IPS DF 6.9 (cell line): ENCODE measurements at regions not wholly inside any gene's neighbourhood (a gene's known extent, or its start where the extent isn't known, plus 50 kb on each side); places are given as distances from the start of the nearest gene placed in this dataset.

Experiments
- DNase-seq: peaks from one replicate; pipeline ENCODE4 v3.0.0-alpha.2; 2013; ENCODE audit warnings: low read depth, low spot score
- H3K27ac ChIP-seq: one replicate; pipeline ENCODE4 v1.5.1; 2013; ENCODE audit warnings: low read length, control low read depth
- H3K27me3 ChIP-seq: 2 replicates; pipeline ENCODE4 v1.6.1; 2013; ENCODE audit warnings: mild to moderate bottlenecking, low read length; ENCODE audit not compliant: control insufficient read depth, insufficient read depth
- H3K36me3 ChIP-seq: 2 replicates; pipeline ENCODE4 v1.6.1; 2013; ENCODE audit warnings: low read length; ENCODE audit not compliant: control insufficient read depth, insufficient read depth
- H3K4me1 ChIP-seq: 2 replicates; pipeline ENCODE4 v1.6.1; 2013; ENCODE audit warnings: low read length; ENCODE audit not compliant: control insufficient read depth, insufficient read depth
- H3K4me3 ChIP-seq: 2 replicates; pipeline ENCODE4 v1.5.1; 2013; ENCODE audit warnings: mild to moderate bottlenecking, low read length
- H3K9me3 ChIP-seq: 2 replicates; pipeline ENCODE4 v1.6.1; 2013; ENCODE audit warnings: low read length, inconsistent platforms; ENCODE audit not compliant: control insufficient read depth, insufficient read depth
- WGBS: extraction: QIAGEN DNeasy Blood & Tissue Kit; methylation state at CpG from one replicate; pipeline ENCODE4 v1.1.7; 2013; ENCODE audit warnings: mixed read lengths, missing lambda C conversion rate; ENCODE audit not compliant: insufficient read length, insufficient coverage; 5-methylcytosine and 5-hydroxymethylcytosine counted together

- Histone ChIP-seq H3K4me1 (no peaks in the 10 kb centered on the region), H3K36me3 (no peaks in the 10 kb centered on the region), H3K27ac (no peak overlapping the region), H3K4me3 (no peak overlapping the region), H3K27me3 (no peaks in the 10 kb centered on the region), H3K9me3 (no peaks in the 10 kb centered on the region)
- no peak for DNase-seq
- WGBS, result no CpG with 5 or more reads among the region's 5 CpGs
These were observed 294.5 kb downstream of the RRAGC start for GRCh38 chr1:38565020-38565491.

DNA sequence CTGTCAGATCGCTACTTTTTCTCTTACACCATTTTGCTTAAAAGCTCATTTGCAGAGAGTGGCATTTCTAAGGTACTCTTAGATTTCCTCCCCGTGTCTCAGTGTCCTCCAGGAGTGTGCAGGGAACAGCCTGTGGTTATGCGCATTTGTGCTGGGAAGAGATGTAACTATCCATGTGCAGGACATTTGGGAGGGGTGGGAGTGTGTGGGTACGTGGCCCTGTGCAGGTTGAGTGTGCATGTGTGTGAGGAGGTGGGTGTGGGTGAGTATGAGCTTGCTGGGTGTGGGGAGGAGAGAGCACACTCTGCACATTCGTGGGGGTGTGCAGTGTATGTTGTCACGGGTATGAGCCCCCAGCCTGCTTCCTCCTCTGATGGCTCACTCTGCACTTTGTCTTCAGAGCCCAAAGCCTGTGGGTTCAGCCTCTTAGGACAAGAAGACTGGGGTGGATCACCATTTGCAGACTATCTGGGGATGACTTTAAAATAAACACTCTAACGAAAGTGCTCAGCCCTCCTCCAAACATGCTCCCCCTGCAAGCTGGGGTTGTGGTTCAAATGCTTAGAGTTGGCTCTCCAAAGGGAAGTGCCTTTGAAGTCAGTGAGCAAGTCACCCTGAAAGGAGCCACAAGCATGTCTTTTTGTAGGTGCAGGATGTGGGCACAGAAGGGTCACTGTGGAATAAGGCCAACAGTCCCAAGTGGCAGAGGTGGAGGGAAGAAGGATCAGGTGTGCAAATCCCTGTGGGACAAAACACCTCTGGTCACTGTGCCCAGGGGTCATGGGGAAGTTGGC is 295.4 kb downstream of the RRAGC start:
- Histone ChIP-seq H3K27ac (no peak overlapping the region), H3K9me3 (no peaks in the 10 kb centered on the region), H3K4me1 (peaks cover 2% of the 10 kb centered on the region; the same call in 1 of the 2 replicates), H3K27me3 (no peaks in the 10 kb centered on the region), H3K4me3 (no peak overlapping the region), H3K36me3 (no peaks in the 10 kb centered on the region)
- DNase-seq, result no peak
- WGBS, result no CpG with 5 or more reads among the region's 7 CpGs

DNA sequence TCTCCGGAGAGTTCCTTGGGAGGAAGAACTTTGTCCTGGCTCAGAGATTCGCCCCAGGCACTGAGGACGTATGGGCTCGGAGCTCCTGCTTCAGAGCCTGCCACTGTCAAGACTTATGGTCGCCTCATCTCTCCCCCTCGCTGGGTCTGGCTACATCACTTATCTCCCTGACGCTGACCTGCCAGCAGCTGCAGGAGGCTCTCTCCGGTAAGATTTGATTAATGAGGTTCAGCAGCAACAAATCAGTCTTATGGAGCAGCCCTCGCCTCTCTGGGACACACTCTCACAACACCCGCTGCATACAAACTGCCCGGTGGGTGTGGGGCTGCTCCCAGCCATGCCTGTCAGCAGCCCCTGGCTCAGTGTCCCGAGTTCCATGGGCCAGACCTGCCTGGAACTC is 297.8 kb downstream of the RRAGC start:
- Histone ChIP-seq H3K4me3 (no peak overlapping the region), H3K9me3 (no peaks in the 10 kb centered on the region), H3K27me3 (no peaks in the 10 kb centered on the region), H3K36me3 (no peaks in the 10 kb centered on the region), H3K4me1 (peaks cover 5% of the 10 kb centered on the region; the same call in 1 of the 2 replicates), H3K27ac (no peak overlapping the region)
- no CpG with 5 or more reads among the region's 12 CpGs for WGBS
- DNase-seq, result no peak

DNA sequence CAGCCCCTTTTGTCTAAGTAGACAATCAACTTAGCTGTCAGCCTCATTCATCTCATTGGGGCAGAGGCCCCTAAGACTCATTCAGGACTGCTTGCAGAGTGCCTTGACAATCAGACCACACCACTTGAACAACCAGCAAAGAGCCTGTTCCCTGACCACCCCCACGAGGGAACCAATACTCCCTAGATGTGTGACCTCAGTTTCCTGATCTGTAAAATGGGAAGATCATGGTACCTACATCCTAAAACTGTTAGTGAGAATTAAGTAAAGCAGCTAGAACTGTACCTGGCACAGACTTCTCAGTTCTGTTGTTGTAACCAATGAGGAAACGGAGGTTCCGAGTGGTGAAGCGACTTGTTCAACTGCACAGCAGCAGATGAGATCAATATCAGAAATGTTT is 298.5 kb downstream of the RRAGC start:
- WGBS, result no CpG with 5 or more reads among the region's 4 CpGs
- no peak for DNase-seq
- peaks cover 5% of the 10 kb centered on the region; the same call in 1 of the 2 replicates for H3K4me1 ChIP-seq
- no peaks in the 10 kb centered on the region for H3K27me3 ChIP-seq
- no peak overlapping the region for H3K4me3 ChIP-seq
- no peak overlapping the region for H3K27ac ChIP-seq
- H3K36me3 ChIP-seq, result no peaks in the 10 kb centered on the region
- no peaks in the 10 kb centered on the region for H3K9me3 ChIP-seq

DNA sequence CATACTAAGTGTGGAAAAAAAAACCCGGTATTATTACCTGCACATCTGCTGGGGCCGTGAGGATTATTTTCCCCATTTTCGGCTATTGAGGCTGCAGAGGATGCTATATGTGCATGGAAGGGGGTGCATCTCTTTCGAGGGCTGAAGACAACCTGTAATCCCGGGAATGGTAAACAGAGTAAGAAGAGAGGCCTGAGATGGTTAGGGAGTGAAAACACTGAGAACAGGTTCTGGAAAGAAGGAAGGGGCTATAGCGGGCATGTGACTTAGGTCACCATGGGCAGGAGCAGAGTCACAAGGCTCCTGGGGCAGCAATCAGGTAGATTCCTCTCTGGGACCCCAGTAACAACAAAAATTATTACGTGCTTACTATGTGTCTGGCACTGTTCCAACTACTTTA is 299.1 kb downstream of the RRAGC start:
- H3K36me3 ChIP-seq, result no peaks in the 10 kb centered on the region
- no peak overlapping the region for H3K27ac ChIP-seq
- peaks cover 5% of the 10 kb centered on the region; the same call in 1 of the 2 replicates for H3K4me1 ChIP-seq
- no peaks in the 10 kb centered on the region for H3K9me3 ChIP-seq
- no CpG with 5 or more reads among the region's 7 CpGs for WGBS
- DNase-seq, result no peak
- H3K4me3 ChIP-seq, result no peak overlapping the region
- no peaks in the 10 kb centered on the region for H3K27me3 ChIP-seq

DNA sequence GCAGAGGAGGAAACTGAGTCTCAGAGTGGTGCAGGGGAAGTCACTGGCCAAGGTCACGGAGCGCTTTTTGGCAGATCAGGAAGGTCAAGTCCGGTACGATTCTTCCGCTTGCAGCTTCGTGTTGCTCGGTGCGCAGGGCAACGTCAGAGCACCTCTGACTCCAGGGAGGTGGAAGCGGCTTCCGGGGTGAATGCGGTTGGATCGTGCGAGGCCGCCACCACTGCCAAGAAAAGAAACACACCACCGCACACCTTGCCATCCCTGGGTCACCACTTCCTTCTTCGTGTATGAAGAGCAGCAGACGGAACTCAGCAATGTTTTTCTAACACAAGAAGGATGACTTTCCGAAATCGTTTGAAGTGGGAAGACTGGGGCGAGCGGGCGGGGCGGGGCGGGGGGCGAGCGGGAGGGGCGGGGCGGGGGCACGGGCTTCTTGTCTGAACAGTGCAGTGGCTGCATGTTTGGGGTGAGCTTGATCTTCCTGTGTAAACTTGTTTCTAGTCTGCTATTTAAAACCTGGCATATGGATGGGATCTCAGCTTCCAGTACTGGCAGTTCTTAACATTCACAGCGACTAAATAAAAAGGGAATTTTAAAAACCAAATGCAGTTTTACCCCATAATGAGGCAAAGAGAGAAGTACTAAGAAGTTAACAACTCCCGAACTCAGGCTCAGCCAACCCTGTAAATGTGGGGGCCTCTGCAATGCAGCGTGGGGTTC is 300.0 kb downstream of the RRAGC start:
- Histone ChIP-seq H3K4me1 (peaks cover 5% of the 10 kb centered on the region; the same call in 1 of the 2 replicates), H3K27ac (no peak overlapping the region), H3K36me3 (no peaks in the 10 kb centered on the region), H3K4me3 (no peak overlapping the region), H3K27me3 (no peaks in the 10 kb centered on the region), H3K9me3 (no peaks in the 10 kb centered on the region)
- no peak for DNase-seq
- no CpG with 5 or more reads among the region's 33 CpGs for WGBS

DNA sequence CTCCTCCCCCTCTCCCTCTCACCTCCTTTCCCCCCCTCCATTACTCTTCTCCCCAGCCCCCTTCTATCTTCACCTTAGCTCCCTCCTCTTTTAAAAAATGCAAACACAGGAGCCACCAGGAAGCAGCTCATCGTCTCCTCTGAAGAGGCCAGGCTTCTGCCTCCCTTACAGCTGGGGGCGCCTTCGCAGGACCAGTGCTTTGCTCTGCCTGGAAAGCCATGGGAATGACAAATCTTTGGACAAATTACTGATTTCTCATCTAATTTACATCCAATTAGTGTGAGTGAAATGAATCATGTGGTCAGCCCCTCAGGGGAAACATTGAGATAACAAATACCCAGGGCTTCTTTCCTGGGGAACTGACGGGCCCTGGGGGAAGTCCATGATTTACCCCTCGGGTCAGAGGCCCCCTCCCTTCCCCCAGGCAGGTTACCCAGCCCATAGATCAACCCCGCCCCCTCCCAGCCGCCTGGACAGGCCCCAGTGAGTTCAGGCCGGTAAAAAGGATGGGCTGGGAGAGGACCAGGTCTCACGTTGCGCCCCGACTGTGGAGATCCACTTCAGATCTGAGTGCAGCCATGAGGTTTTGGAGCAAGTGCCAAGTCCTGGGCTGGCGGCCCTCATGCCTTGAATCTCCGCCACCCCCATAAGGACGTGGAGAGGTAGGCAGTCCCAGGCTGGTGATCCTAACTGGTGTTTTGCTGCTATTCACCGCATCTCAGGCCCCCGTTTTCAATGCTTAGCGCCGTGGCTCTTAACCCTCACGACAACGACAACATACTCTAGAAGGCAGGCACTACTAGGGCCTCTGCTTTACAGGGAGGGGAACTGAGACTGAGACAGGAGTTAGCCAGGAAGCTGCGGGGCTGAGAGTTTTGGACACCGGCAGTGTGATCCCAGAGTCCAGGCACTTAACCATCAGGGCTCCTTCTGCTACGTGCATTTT is 300.8 kb downstream of the RRAGC start:
- H3K9me3 ChIP-seq, result no peaks in the 10 kb centered on the region
- peaks cover 5% of the 10 kb centered on the region; the same call in 1 of the 2 replicates for H3K4me1 ChIP-seq
- WGBS, result no CpG with 5 or more reads among the region's 23 CpGs
- H3K36me3 ChIP-seq, result no peaks in the 10 kb centered on the region
- no peak for DNase-seq
- no peaks in the 10 kb centered on the region for H3K27me3 ChIP-seq
- no peak overlapping the region for H3K4me3 ChIP-seq
- H3K27ac ChIP-seq, result no peak overlapping the region

DNA sequence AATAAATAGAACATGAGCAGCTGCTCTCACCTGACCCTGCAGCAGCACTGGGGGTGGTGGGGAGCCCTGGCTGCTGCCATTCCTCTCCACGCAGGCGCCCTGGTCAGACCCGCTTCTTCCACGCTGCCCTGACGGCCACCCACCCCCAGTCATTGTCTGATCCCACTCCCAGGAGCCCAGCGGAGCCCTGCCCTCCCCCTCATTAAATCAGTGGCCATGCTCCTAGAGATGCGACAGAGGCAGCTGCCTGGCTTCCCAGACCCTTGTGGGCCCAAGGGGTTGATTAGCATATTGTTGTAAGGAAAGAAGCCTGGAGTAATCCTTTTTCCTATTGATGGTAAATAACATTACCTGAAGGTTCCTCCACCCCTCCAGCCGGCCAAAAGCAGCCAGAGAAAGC is 301.5 kb downstream of the RRAGC start:
- no peak overlapping the region for H3K27ac ChIP-seq
- no peaks in the 10 kb centered on the region for H3K9me3 ChIP-seq
- H3K4me3 ChIP-seq, result no peak overlapping the region
- no peaks in the 10 kb centered on the region for H3K36me3 ChIP-seq
- H3K4me1 ChIP-seq, result peaks cover 5% of the 10 kb centered on the region; the same call in 1 of the 2 replicates
- H3K27me3 ChIP-seq, result no peaks in the 10 kb centered on the region
- DNase-seq, result no peak
- no CpG with 5 or more reads among the region's 8 CpGs for WGBS

DNA sequence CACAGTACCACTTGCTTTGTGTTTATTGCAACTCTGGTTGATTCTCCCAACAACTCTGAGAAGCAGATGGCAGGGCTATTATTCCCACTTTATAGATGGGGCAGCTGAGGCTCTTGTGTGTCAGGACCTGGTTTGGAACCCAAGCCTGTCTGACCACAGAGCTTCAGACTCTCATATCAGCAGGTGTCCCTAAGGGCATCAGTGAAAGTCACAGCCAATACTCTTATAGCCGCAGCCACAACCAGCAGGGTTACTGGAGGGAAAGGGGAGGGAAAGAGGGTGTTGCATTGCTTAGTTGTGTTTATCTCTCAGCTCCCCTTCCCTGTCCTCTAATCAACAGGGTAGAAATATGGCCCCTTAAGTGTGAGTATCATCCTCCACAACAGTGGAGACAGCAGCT is 304.0 kb downstream of the RRAGC start:
- Histone ChIP-seq H3K4me3 (no peak overlapping the region), H3K4me1 (peaks cover 5% of the 10 kb centered on the region; the same call in 1 of the 2 replicates), H3K9me3 (no peaks in the 10 kb centered on the region), H3K27ac (no peak overlapping the region), H3K27me3 (no peaks in the 10 kb centered on the region), H3K36me3 (no peaks in the 10 kb centered on the region)
- no peak for DNase-seq
- no CpG with 5 or more reads among the region's 1 CpG for WGBS

GRCh38 chr1:38555130-38555529 is 304.4 kb downstream of the RRAGC start:
- H3K36me3 ChIP-seq, result no peaks in the 10 kb centered on the region
- no peak overlapping the region for H3K4me3 ChIP-seq
- no peak for DNase-seq
- H3K9me3 ChIP-seq, result no peaks in the 10 kb centered on the region
- peaks cover 5% of the 10 kb centered on the region; the same call in 1 of the 2 replicates for H3K4me1 ChIP-seq
- no CpG with 5 or more reads among the region's 3 CpGs for WGBS
- H3K27ac ChIP-seq, result no peak overlapping the region
- H3K27me3 ChIP-seq, result no peaks in the 10 kb centered on the region
